Activated CD4-positive, alpha-beta T cell treated with anti-CD3 and anti-CD28 coated beads for 48 hours (primary cell): ENCODE measurements at regions not wholly inside any gene's neighbourhood (a gene's known extent, or its start where the extent isn't known, plus 50 kb on each side); places are given as distances from the start of the nearest gene placed in this dataset.

ENCODE experiments used
- DNase-seq: peaks from one replicate; pipeline ENCODE4 v3.0.0-alpha.2; 2020

- peak; percentile 50 for DNase-seq
Measured at GRCh38 chr5:86880785-86881492, 263.2 kb downstream of the COX7C start.

GRCh38 chr5:86881493-86882090, 263.9 kb downstream of the COX7C start:
- DNase-seq: no peak

GRCh38 chr5:86884608-86885007, 266.9 kb downstream of the COX7C start:
- DNase-seq: no peak

GRCh38 chr5:86885011-86885410, 267.3 kb downstream of the COX7C start:
- no peak for DNase-seq

- no peak for DNase-seq
Measured at GRCh38 chr5:86885489-86886230, 267.9 kb downstream of the COX7C start.

- no peak for DNase-seq
Measured at GRCh38 chr5:86890375-86890774, 272.6 kb downstream of the COX7C start.

GRCh38 chr5:86894056-86894455, 276.3 kb downstream of the COX7C start:
- DNase-seq: no peak

GRCh38 chr5:86896916-86897315, 279.2 kb downstream of the COX7C start:
- no peak for DNase-seq

GRCh38 chr5:86909418-86910295, 291.9 kb downstream of the COX7C start:
- DNase-seq: no peak

GRCh38 chr5:86917117-86917579, 299.4 kb downstream of the COX7C start:
- DNase-seq: peak; percentile 18

- no peak for DNase-seq
Measured at GRCh38 chr5:86918246-86918645, 300.5 kb downstream of the COX7C start.

GRCh38 chr5:86926033-86926432, 308.3 kb downstream of the COX7C start:
- no peak for DNase-seq

- no peak for DNase-seq
Measured at GRCh38 chr5:86929123-86929766, 311.5 kb downstream of the COX7C start.

GRCh38 chr5:86951761-86952160, 315.9 kb upstream of the RASA1 start:
- no peak for DNase-seq

- no peak for DNase-seq
Measured at GRCh38 chr5:86964889-86965288, 302.8 kb upstream of the RASA1 start.

GRCh38 chr5:86968301-86968753, 299.4 kb upstream of the RASA1 start:
- no peak for DNase-seq

GRCh38 chr5:86970361-86970760, 297.3 kb upstream of the RASA1 start:
- DNase-seq: no peak

GRCh38 chr5:86971034-86971571, 296.6 kb upstream of the RASA1 start:
- DNase-seq: no peak

- DNase-seq: no peak
Measured at GRCh38 chr5:86974955-86975354, 292.7 kb upstream of the RASA1 start.

- DNase-seq: no peak
Measured at GRCh38 chr5:86977190-86977589, 290.5 kb upstream of the RASA1 start.

- DNase-seq: no peak
Measured at GRCh38 chr5:86977808-86978207, 289.9 kb upstream of the RASA1 start.

GRCh38 chr5:86979811-86980411, 287.8 kb upstream of the RASA1 start:
- DNase-seq: no peak
